ELF-1 (cell line): ENCODE measurements at regions not wholly inside any gene's neighbourhood (a gene's known extent, or its start where the extent isn't known, plus 50 kb on each side); places are given as distances from the start of the nearest gene placed in this dataset.
"Not testable (repeated sequence)": the region's sequence is repeated elsewhere in the genome, so short reads cannot be mapped to it uniquely, and the experiment has no call there.

Experiments used
- DNase-seq: peaks from one replicate; pipeline ENCODE4 v3.0.0-alpha.2; 2016; ENCODE audit warnings: low read depth, low spot score

DNA sequence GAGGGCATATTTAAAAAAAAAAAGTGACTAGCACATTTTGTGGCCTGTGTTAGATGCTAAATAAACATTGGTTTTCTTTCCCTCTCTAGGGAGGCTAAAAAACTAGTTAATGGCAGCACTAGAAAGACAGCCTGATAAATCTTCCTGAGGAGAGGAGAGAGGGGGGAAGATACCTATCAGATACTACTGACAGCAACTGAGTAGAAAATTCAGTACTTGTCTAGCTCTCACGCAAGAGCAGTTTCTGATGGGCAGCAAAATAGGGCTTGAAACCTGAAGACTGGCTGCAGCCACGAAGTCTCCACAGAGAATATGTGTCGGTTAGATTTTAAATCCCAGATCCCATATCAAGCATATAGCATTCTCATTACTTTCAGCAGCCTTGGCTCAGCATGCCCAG lies 388.2 kb downstream of the KCNA4 start:
- DNase-seq, result no peak

DNA sequence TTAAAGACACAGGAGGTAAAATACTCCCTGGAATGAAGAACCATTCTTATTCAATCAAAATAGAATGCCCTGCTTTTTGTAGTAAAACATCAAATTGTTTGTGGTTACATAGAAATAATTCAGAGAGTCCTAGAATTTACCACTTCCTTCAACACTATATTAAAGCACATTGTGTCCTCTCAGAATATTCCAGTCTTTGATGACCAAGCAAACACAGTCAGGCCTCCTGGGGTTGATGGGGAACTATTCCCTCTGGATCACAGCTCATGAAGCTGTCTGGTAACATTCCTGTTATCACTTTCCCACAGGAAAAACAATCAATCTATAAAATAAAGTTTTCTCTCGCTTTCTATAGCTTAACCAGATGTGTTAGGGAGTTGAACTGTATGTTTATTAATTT lies 389.3 kb downstream of the KCNA4 start:
- DNase-seq, result no peak

DNA sequence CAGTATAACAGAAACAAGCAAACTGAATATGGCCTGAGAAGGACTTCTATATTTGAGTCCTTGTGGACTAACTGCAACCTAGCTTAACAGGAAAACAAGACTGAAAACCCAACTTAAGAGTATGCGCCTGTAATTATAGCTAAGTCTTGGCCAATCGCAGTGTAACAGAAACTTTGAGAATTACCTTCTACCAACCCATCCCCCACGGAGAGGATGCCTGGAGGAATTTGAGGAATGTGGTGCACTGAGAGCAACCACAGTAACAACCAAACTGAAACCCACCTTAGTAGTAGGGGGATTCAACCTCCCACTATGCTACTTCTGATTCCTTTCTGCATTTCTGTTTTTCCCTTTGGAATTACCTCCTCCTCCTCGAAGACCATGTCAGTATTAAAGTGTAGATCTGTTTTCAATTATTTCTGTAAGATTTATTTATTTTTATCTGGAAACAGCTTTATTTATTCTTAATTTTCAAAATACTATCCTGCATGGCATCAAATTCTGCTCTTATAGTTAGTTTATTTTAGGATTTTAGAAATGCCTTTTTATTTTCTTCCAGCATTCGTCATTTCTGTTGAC lies 393.6 kb downstream of the KCNA4 start:
- DNase-seq, result peak; percentile 85

DNA sequence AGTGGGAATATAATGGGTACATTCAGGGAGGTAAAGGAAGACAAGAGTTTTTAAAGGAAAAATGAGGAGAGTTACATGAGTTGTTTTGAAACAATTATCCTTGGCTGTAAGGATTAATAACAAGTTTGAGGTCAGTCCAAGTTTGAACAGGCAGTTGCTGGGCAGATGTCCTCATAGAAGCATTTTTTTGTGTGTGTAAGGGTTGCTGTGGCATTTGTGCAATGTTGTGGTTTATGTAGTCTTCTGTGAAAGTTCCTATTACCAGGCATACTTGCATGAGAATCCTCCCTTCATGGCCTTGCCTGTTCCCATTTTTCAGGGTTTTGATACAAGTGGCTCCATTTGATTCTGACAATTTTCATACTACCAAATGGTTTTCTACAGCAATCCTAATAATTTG lies 400.2 kb downstream of the KCNA4 start:
- DNase-seq, result no peak

DNA sequence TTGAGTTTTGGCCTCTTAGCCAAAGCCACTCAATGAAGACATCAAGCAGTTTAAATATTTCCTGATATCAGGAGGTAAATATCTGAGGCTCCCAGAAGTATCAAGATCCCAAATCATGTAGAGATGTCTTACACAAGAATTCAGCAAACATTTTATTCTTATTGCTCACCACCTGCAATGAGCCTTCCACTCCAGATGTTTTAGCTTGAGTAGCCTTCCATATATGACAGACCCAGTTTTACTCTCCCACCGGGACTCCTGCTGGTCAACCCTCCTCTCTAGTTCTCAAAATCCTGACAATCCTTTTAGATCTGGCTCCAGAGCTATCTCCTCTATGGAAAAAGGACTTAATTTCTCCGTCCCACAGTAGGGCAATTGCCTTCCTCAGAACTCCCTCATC lies 404.4 kb downstream of the KCNA4 start:
- no peak for DNase-seq

GRCh38 chr11:29606330-29607031 lies 410.3 kb downstream of the KCNA4 start:
- DNase-seq, result no peak

GRCh38 chr11:29600151-29600575 lies 416.7 kb downstream of the KCNA4 start:
- not testable (repeated sequence) for DNase-seq

GRCh38 chr11:29584342-29584741 lies 432.5 kb downstream of the KCNA4 start:
- DNase-seq, result no peak

DNA sequence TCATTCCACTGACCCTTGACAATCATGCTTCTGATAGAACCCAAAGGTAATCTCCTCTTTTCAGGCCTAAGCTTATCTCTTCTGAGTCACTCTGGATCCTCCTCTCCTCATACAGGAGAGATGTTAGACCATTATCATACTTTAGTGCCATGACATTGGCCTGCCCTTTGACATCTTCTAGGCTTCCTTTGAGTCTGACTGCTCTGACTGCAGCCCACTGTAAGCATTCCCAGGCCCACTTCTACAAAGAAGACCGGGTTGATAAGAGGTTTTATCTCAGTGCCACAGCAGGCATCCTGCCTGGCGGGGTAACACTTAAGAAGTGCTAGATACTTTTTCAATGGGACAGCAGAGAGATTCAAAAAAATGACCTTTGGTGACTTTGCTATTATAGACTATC lies 438.0 kb downstream of the KCNA4 start:
- peak; percentile 3 for DNase-seq

- no peak for DNase-seq
Observed at GRCh38 chr11:29564486-29564885, 452.3 kb downstream of the KCNA4 start.

DNA sequence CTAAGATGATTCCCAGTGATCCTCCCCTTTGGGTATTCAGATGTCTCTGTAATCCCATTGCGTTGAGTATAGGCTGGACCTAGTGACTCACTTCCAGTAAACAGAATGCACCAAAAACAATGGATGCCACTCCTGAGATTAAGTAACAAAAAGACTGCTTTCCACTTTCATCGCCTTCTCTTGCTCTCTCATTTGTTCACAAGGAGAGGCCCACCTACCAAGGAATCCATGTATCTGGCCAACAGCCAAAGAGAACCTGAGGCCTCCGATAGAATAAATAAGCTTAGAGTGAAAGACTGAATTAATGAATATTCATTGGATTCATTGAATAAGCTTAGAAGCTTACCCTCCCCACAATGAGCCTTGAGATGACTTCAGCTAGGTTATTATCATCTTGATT lies 454.6 kb downstream of the KCNA4 start:
- no peak for DNase-seq

- DNase-seq, result no peak
Observed at GRCh38 chr11:29553990-29554389, 462.8 kb downstream of the KCNA4 start.

DNA sequence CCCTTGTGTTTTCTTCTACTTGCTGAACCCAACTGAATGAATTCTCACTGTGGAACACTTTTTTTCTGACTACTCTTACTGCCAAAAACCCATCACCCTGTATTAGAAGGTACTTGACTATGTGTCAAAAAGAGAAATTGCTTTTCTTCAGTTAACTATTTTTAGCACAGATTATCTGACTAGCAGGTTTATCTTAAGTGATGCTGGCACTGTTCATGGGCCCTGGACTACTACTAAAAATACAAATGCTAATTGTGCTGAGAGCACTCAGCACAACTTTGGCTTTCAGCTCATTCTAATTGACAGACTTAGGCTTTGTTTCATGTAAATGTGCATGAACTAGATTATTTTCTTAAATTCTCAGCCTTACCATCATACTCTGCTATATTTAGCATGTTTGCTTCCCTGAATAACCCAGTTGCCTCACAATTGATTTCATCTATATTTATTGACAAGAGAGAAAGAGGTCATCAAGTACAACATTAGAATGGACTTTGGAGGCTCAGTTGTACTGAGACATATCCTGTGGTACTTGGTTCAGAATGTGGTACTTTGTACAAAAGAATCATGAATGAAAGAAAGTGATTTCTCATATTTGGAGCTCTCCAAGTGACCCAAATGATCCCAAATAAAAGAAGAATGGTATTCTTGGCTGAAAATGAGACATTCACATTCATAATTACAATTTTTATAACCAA lies 478.3 kb downstream of the KCNA4 start:
- DNase-seq, result no peak

- no peak for DNase-seq
Observed at GRCh38 chr11:29534836-29535235, 482.0 kb downstream of the KCNA4 start.

- no peak for DNase-seq
Observed at GRCh38 chr11:29530961-29531360, 485.9 kb downstream of the KCNA4 start.

DNA sequence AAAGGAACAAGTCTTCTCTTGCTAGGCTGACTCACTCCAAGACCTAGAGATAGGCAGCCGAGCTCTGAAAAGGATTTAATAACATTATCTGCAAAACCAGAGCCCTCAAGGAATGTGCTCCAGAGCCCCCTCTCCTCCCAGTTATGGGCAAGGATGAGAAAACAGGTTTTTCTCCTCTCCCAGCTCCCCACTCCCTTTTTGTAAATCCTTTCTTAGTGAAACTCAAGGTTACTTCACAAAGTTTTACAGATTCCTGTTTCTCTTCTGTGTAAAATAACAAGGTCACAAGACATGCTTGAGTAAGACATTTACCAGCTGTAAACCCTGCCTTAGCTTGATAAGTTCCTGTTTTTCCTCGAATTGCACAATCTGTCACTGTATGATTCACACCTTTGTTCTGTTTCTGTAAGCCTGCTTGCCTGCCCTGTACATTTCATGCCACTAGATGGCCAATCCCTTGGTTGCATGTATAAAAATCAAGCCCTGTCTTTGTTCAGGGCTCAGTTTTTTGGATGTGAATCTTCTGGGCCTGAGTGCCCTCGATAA lies 489.4 kb downstream of the KCNA4 start:
- DNase-seq, result peak; percentile 39

GRCh38 chr11:29518389-29519174 lies 498.2 kb downstream of the KCNA4 start:
- peak; percentile 69 for DNase-seq

DNA sequence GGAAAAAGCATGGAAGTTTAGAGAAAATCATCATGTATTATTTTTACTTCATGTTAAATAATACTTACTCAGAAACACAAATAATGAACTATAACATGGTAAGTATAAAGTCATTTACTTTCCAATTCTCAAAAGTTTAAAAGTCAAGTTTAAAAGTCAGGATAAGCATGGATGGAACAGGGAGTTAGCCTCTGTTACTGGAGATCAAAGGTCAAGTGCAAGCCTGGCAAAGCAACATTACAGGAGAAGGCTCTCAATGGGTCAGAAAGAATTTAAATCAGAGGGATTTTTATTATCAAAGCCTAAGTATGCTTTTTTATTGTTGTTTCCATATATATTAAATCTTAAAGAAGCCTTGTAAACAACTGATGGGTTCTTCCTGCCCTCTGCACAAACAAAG lies 505.4 kb downstream of the KCNA4 start:
- DNase-seq, result no peak

- DNase-seq, result no peak
Observed at GRCh38 chr11:29507376-29507775, 509.5 kb downstream of the KCNA4 start.

- no peak for DNase-seq
Observed at GRCh38 chr11:29495676-29496075, 521.2 kb downstream of the KCNA4 start.

- no peak for DNase-seq
Observed at GRCh38 chr11:29490938-29491337, 525.9 kb downstream of the KCNA4 start.

DNA sequence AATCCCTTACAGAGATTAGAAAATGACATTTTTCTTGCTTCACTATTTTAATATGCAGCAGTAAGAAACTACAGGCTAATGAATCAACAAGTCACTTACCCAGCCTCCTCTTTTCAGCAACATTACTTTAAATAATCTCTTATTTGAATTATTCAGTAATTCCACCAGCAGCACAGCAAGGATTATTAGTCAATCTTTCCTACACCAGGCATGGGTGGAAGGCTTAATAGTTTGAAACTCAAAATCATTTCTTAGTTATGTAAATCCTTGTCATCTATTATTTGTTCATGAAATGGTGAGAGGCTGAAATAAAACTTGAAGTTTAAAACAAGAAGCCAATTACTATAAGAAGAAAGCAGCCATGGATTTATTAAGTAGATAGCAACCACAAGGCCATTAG lies 530.5 kb downstream of the KCNA4 start:
- no peak for DNase-seq
